ENCODE measurements at regions not wholly inside any gene's neighbourhood (a gene's known extent, or its start where the extent isn't known, plus 50 kb on each side); places are given as distances from the start of the nearest gene placed in this dataset.

DNA sequence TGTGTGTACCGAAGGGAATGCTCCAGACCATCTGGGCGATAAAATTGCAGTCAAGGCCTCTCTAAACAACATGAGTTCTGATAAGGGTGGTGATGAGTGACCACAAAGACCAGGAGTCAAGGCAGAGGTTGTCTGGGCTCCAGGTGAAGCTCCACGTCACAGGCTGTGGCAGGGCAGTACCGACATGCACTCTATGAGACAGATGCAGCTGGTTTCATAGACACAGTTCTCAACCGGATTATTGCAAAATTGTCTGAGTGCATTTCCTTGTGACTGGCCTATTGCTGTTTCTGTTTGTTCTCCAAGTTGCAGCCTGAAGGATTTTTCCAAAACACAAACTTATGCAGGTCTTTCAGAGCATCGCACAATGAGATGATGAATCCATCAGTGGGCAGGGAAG is 157.5 kb upstream of the HES1 start:
- Histone ChIP-seq H3K4me3 (no peak overlapping the region), H3K27ac (no peak overlapping the region), H3K36me3 (no peaks in the 10 kb centered on the region), H3K4me1 (peaks cover 25 to 41% (median 36%) of the 10 kb centered on the region in 10 experiments), H3K4me2 (peak overlapping the region in 6 of 11 experiments; percentile 31 to 62 (median 54); a peak in 9 of 22 replicates), H3K9ac (no peak overlapping the region), H3K27me3 (peaks cover 0 to 24% (median 0%) of the 10 kb centered on the region in 11 experiments; a peak in 4 of 22 replicates), H3K9me3 (replicated peaks in 1 of 11) (no peaks in the 10 kb centered on the region), H4K20me1 (no peaks in the 10 kb centered on the region)
- no peak for TF ChIP-seq Cebpa-rat (IDR thresholded peaks at IDR 0.05)

DNA sequence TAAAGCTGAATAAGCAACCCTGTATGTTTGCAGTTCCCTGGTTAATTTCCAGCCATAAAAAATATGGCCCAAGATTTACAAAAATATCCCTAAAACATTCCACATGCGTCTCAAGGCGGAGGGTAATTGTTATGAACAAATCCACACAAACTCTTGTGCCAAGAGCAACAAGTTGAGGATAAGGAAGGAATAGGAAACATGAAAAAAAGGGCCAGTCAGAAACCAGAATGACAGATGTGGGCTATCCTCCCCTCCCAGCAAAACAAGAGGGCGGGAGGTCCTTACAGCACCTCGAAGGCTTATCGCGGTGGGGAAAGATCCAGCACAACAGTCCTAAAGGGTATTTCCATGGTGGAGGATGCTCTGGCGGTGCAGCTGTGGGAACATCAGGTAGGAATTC is 155.6 kb upstream of the HES1 start:
- H3K27ac ChIP-seq, result no peak overlapping the region
- no peak overlapping the region for H3K9ac ChIP-seq
- H3K4me1 ChIP-seq, result peaks cover 36 to 58% (median 46%) of the 10 kb centered on the region in 10 experiments
- no peak overlapping the region for H3K4me3 ChIP-seq
- H3K9me3 ChIP-seq (replicated peaks in 1 of 11), result no peaks in the 10 kb centered on the region
- TF ChIP-seq Cebpa-rat (IDR thresholded peaks at IDR 0.05), result no peak
- H3K36me3 ChIP-seq, result no peaks in the 10 kb centered on the region
- H3K27me3 ChIP-seq, result peaks cover 0 to 8% (median 0%) of the 10 kb centered on the region in 11 experiments; a peak in 1 of 22 replicates
- H4K20me1 ChIP-seq, result no peaks in the 10 kb centered on the region
- peak overlapping the region in 8 of 11 experiments; percentile 66 to 86 (median 80); a peak in 15 of 22 replicates for H3K4me2 ChIP-seq

DNA sequence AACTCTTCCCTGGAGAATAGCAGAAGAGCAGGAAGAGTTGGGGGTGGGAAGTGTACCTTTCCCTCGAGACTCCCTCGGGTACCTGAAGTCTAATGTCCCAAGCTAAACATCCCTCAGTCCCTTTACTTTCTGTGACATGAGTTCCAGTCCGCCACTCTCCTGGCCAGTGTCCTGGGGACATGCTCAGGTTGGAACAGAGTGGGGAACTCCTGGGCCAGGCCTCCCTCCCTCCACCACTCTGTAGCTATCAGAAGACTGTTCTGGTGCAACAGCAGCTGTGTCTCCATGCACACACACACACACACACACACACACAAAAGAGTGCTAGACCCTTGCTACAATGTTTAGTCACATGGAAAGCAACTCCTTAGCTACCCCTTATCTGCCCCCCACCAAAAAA is 155.0 kb upstream of the HES1 start:
- H3K9ac ChIP-seq, result no peak overlapping the region; a peak in 1 of 22 replicates
- 0 out of 22 replicates have a peak, but pooled peaks cover 0 to 1% (median 0%) of the 10 kb centered on the region in 11 experiments for H3K9me3 ChIP-seq (replicated peaks in 1 of 11)
- H3K36me3 ChIP-seq, result no peaks in the 10 kb centered on the region
- H3K27ac ChIP-seq, result peak overlapping the region in 3 of 11 experiments; percentile 3 to 50 (median 11); a peak in 2 of 22 replicates
- peak overlapping the region; percentile 30 to 86 (median 77) for H3K4me2 ChIP-seq
- H4K20me1 ChIP-seq, result no peaks in the 10 kb centered on the region
- peaks cover 0 to 3% (median 0%) of the 10 kb centered on the region in 11 experiments; a peak in 1 of 22 replicates for H3K27me3 ChIP-seq
- H3K4me1 ChIP-seq, result peaks cover 36 to 64% (median 46%) of the 10 kb centered on the region in 10 experiments
- no peak overlapping the region for H3K4me3 ChIP-seq
- no peak for TF ChIP-seq Cebpa-rat (IDR thresholded peaks at IDR 0.05)

DNA sequence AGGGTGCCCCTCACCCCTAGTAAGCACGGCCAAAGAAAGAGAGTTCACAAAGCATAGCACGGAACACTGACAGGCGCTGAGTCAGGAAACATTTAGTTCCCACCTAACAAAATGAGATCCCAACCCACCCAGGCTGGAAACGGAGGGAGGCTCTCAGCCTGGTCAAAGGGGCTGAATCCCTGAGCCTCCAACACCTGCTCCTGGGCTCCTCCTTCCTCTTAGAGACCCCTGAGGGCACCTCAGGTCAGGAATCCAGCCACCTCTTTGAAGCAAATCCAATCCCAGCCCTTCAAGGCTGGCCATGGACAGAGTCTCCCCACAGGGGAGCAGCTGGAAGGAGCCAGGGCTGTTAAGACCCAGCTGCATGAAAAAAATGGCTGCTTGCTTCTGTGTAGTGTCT is 154.4 kb upstream of the HES1 start:
- Histone ChIP-seq H3K4me2 (peak overlapping the region; percentile 30 to 86 (median 77)), H3K9ac (peak overlapping the region in 2 of 11 experiments; percentile 1 to 21; a peak in 1 of 22 replicates), H3K27ac (peak overlapping the region in 4 of 11 experiments; percentile 3 to 52 (median 30); a peak in 5 of 22 replicates), H3K36me3 (no peaks in the 10 kb centered on the region), H3K9me3 (replicated peaks in 1 of 11) (0 out of 22 replicates have a peak, but pooled peaks cover 0 to 2% (median 0%) of the 10 kb centered on the region in 11 experiments), H3K4me1 (peaks cover 36 to 70% (median 51%) of the 10 kb centered on the region in 10 experiments), H3K27me3 (no peaks in the 10 kb centered on the region), H3K4me3 (no peak overlapping the region), H4K20me1 (no peaks in the 10 kb centered on the region)
- TF ChIP-seq Cebpa-rat (IDR thresholded peaks at IDR 0.05), result no peak

DNA sequence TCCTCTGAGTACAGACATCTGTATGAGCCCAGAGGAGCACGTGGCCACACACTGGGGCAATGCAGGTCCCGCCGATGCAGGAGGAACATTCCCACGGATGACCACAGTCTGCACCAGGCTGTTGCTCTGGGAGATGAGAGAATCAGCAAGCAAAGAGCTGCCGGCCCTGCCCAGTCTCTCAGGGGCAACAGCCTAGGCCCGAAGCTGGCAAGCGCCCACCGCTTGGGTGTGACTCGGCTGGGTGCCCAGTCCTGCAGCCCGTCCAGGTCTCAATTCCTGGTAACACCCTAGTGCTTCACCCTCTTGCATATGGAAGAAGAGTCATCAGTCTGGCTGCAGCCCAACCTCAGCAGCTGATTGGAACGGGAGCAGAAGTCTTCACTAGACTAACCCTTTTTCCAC is 153.7 kb upstream of the HES1 start:
- TF ChIP-seq Cebpa-rat (IDR thresholded peaks at IDR 0.05), result no peak
- no peak overlapping the region for H3K4me3 ChIP-seq
- 0 out of 22 replicates have a peak, but pooled peaks cover 0 to 2% (median 0%) of the 10 kb centered on the region in 11 experiments for H3K9me3 ChIP-seq (replicated peaks in 1 of 11)
- H3K9ac ChIP-seq, result no peak overlapping the region
- H3K36me3 ChIP-seq, result no peaks in the 10 kb centered on the region
- H3K27me3 ChIP-seq, result no peaks in the 10 kb centered on the region
- H3K4me2 ChIP-seq, result peak overlapping the region in 9 of 11 experiments; percentile 61 to 86 (median 80); a peak in 16 of 22 replicates
- no peaks in the 10 kb centered on the region for H4K20me1 ChIP-seq
- peaks cover 37 to 74% (median 57%) of the 10 kb centered on the region in 10 experiments for H3K4me1 ChIP-seq
- H3K27ac ChIP-seq, result no peak overlapping the region

DNA sequence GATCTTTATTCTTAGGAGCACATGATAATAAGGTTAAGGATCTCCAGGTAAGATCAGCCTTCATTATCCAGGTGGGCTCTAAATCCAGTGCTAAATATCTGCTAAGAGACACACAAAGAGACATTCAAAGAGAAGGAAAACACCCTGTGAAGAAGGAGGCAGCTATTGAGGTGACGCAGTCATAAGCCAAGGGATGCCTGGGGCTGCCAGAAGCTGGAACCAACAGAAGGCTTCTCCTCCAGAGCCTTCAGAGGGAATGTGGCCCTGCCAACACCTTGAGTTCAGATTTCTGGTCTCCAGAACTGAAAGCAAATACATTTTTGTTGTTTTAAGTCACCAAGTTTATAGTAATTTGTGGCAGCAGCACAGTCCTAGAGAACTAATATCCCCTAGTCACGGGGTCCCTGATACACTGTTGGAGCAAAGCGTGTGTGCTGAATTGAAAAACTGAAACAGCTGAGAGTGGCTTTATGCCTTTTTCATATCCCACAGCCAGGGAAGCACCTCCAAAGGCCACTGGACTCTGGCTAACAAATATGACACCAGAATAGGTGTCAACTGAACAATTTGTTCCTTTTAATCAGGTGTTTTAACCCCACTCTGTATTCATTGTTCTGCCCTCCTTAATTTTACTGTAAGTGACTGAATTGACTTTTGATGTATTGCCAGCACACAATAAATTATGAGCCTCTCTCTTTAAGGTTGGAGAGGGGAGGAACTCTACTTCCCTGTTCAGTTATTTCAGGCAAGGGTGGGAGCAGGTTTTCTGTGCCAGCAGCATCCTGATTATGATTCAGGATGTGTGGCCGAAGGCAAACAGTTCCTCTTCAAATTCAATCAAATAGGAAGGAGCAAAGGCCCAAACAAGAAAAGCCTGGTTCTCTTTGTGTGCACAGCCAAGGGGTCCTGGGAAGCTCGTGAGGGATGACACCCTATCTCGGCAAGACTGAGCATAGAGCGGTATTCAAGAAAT is 151.8 kb upstream of the HES1 start:
- Histone ChIP-seq H3K27ac (no peak overlapping the region), H4K20me1 (no peaks in the 10 kb centered on the region), H3K4me1 (peaks cover 26 to 74% (median 53%) of the 10 kb centered on the region in 10 experiments), H3K27me3 (no peaks in the 10 kb centered on the region), H3K4me2 (peak overlapping the region in 10 of 11 experiments; percentile 2 to 69 (median 52); a peak in 18 of 22 replicates), H3K9me3 (replicated peaks in 1 of 11) (0 out of 22 replicates have a peak, but pooled peaks cover 0 to 2% (median 0%) of the 10 kb centered on the region in 11 experiments), H3K4me3 (no peak overlapping the region), H3K36me3 (no peaks in the 10 kb centered on the region), H3K9ac (no peak overlapping the region)
- no peak for TF ChIP-seq Cebpa-rat (IDR thresholded peaks at IDR 0.05)

DNA sequence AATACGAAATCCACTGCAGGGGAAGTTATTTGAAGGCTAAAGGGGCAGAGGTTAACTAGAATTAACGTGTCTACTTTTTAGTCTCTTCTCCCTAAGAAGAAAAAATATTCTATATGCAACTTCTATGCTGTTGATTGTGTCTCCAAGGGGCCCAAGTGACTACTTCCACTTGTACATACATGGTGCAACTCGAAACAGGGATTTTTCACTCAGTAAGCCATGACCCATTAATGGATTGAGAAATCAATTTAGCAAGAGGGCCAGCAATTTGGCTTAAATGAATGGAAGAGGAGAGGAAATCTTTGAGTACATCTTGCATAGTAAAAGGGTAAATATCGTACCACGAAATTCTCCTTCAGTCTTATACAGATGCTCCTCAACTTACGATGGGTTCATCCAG is 151.1 kb upstream of the HES1 start:
- Histone ChIP-seq H4K20me1 (no peaks in the 10 kb centered on the region), H3K9ac (no peak overlapping the region), H3K27ac (no peak overlapping the region), H3K4me1 (peaks cover 26 to 74% (median 53%) of the 10 kb centered on the region in 10 experiments), H3K4me2 (peak overlapping the region in 10 of 11 experiments; percentile 2 to 69 (median 52); a peak in 18 of 22 replicates), H3K36me3 (no peaks in the 10 kb centered on the region), H3K27me3 (no peaks in the 10 kb centered on the region), H3K4me3 (no peak overlapping the region), H3K9me3 (replicated peaks in 1 of 11) (peaks cover 0 to 2% (median 0%) of the 10 kb centered on the region in 11 experiments; a peak in 4 of 22 replicates)
- TF ChIP-seq Cebpa-rat (IDR thresholded peaks at IDR 0.05), result no peak

DNA sequence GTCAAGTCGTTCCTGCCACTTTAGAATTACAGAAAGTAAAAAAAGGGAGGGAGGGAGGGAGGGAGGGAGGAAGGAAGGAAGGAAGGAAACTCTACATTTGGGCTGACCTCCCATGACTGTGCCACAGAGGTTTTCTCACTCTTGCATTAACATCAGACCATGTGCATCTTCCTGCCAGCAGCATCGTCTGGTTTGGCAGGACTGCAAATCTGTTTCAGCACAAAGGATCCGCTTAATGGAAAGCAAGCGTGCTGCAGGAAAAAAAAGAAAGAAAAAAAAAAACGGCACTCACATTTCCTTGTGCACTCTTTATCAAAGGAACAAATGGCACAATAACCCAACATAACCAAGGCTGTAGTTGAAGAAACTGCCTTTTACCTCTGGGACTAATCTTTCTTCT is 148.8 kb upstream of the HES1 start:
- no peak for TF ChIP-seq Cebpa-rat (IDR thresholded peaks at IDR 0.05)
- Histone ChIP-seq H3K9me3 (replicated peaks in 1 of 11) (peaks cover 0 to 14% (median 7%) of the 10 kb centered on the region in 11 experiments; a peak in 9 of 22 replicates), H3K9ac (no peak overlapping the region; a peak in 1 of 22 replicates), H3K27me3 (no peaks in the 10 kb centered on the region), H3K27ac (peak overlapping the region in 2 of 11 experiments; percentile 8 to 35; a peak in 2 of 22 replicates), H3K4me2 (peak overlapping the region in 10 of 11 experiments; percentile 38 to 79 (median 72); a peak in 20 of 22 replicates), H3K4me3 (no peak overlapping the region), H3K4me1 (peaks cover 16 to 55% (median 34%) of the 10 kb centered on the region in 10 experiments), H3K36me3 (no peaks in the 10 kb centered on the region), H4K20me1 (no peaks in the 10 kb centered on the region)

DNA sequence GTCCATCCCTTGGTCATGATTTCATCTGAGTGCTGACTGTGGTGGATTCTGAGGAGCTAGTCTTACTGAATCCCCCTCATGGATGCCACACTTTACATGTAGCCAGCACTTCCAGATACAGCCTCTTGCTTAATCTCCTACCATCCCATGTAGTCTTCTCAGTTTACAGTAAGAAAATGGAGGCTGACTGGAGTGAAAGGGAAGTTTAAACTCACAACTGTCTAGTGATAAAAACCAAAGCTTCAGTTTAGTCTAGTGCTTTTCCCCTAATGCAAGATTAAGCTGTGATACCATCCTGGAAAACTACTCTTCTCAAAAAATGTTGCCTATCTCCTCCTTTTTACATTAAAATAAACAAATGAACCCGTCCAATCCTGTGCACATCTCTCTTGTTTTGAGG is 146.8 kb upstream of the HES1 start:
- Histone ChIP-seq H4K20me1 (no peaks in the 10 kb centered on the region), H3K4me1 (peaks cover 12 to 40% (median 28%) of the 10 kb centered on the region in 10 experiments), H3K4me3 (no peak overlapping the region), H3K36me3 (no peaks in the 10 kb centered on the region), H3K27ac (no peak overlapping the region), H3K4me2 (no peak overlapping the region), H3K9me3 (replicated peaks in 1 of 11) (peaks cover 0 to 14% (median 7%) of the 10 kb centered on the region in 11 experiments; a peak in 9 of 22 replicates), H3K27me3 (no peaks in the 10 kb centered on the region), H3K9ac (no peak overlapping the region)
- TF ChIP-seq Cebpa-rat (IDR thresholded peaks at IDR 0.05), result no peak

Measured in BLaER1 treated with 17β-estradiol and CSF1 and Interleukin-3, amounts not matched to agents 10 nM and 100 nM (cell line).